ENCODE measurements at regions not wholly inside any gene's neighbourhood (a gene's known extent, or its start where the extent isn't known, plus 50 kb on each side); places are given as distances from the start of the nearest gene placed in this dataset.
"Not testable (repeated sequence)": the region's sequence is repeated elsewhere in the genome, so short reads cannot be mapped to it uniquely, and the experiment has no call there.

GRCh38 chr7:104074529-104074928, 85.1 kb upstream of the RELN start:
- Histone ChIP-seq H3K4me1 (ENCODE audit: insufficient read depth, insufficient read length) (no peaks in the 10 kb centered on the region), H3K27me3 (ENCODE audit: insufficient read depth, insufficient read length) (no peaks in the 10 kb centered on the region), H3K9ac (ENCODE audit: insufficient read length, low read depth) (no peak overlapping the region), H3K9me3 (ENCODE audit: insufficient read depth, low read length) (peaks cover 8% of the 10 kb centered on the region; the same call in 1 of the 2 replicates), H3K4me3 (ENCODE audit: insufficient read length, low read depth) (no peak overlapping the region), H3K36me3 (ENCODE audit: insufficient read depth, insufficient read length, low read length) (no peaks in the 10 kb centered on the region)
- DNase-seq (ENCODE audit: low read depth, low spot score) = no peak
- TF ChIP-seq SUZ12 (IDR thresholded peaks at IDR 0.05; ENCODE audit: extremely low read depth, insufficient read depth, insufficient read length) (no peak), ZNF274 (IDR thresholded peaks at IDR 0.05; ENCODE audit: low read depth, low read length) (no peak), YY1 (IDR thresholded peaks at IDR 0.05; ENCODE audit: insufficient read depth, insufficient read length) (no peak)

- H3K36me3 ChIP-seq (ENCODE audit: insufficient read depth, insufficient read length, low read length); H3K9ac ChIP-seq (ENCODE audit: insufficient read length, low read depth); H3K4me1 ChIP-seq (ENCODE audit: insufficient read depth, insufficient read length); H3K27me3 ChIP-seq (ENCODE audit: insufficient read depth, insufficient read length); DNase-seq (ENCODE audit: low read depth, low spot score); H3K4me3 ChIP-seq (ENCODE audit: insufficient read length, low read depth): not testable (repeated sequence)
- peaks cover 13% of the 10 kb centered on the region; the same call in 1 of the 2 replicates for H3K9me3 ChIP-seq (ENCODE audit: insufficient read depth, low read length)
These were observed 82.2 kb upstream of the RELN start for GRCh38 chr7:104071641-104072040.

- Histone ChIP-seq H3K4me3 (ENCODE audit: insufficient read length, low read depth) (no peak overlapping the region), H3K27me3 (ENCODE audit: insufficient read depth, insufficient read length) (no peaks in the 10 kb centered on the region), H3K9ac (ENCODE audit: insufficient read length, low read depth) (no peak overlapping the region), H3K9me3 (ENCODE audit: insufficient read depth, low read length) (peaks cover 8% of the 10 kb centered on the region; the same call in 1 of the 2 replicates), H3K36me3 (ENCODE audit: insufficient read depth, insufficient read length, low read length) (no peaks in the 10 kb centered on the region), H3K4me1 (ENCODE audit: insufficient read depth, insufficient read length) (no peaks in the 10 kb centered on the region)
- no peak for DNase-seq (ENCODE audit: low read depth, low spot score)
- TF ChIP-seq YY1 (IDR thresholded peaks at IDR 0.05; ENCODE audit: insufficient read depth, insufficient read length) = no peak
- no peak for TF ChIP-seq ZNF274 (IDR thresholded peaks at IDR 0.05; ENCODE audit: low read depth, low read length)
- no peak for TF ChIP-seq SUZ12 (IDR thresholded peaks at IDR 0.05; ENCODE audit: extremely low read depth, insufficient read depth, insufficient read length)
These were observed 76.0 kb upstream of the RELN start for GRCh38 chr7:104065491-104065890.

- Histone ChIP-seq H3K9me3 (ENCODE audit: insufficient read depth, low read length) (peaks cover 6% of the 10 kb centered on the region; the same call in 1 of the 2 replicates), H3K4me3 (ENCODE audit: insufficient read length, low read depth) (no peak overlapping the region), H3K9ac (ENCODE audit: insufficient read length, low read depth) (no peak overlapping the region), H3K36me3 (ENCODE audit: insufficient read depth, insufficient read length, low read length) (no peaks in the 10 kb centered on the region), H3K4me1 (ENCODE audit: insufficient read depth, insufficient read length) (no peaks in the 10 kb centered on the region), H3K27me3 (ENCODE audit: insufficient read depth, insufficient read length) (no peaks in the 10 kb centered on the region)
- no peak for DNase-seq (ENCODE audit: low read depth, low spot score)
- no peak for TF ChIP-seq YY1 (IDR thresholded peaks at IDR 0.05; ENCODE audit: insufficient read depth, insufficient read length)
- TF ChIP-seq SUZ12 (IDR thresholded peaks at IDR 0.05; ENCODE audit: extremely low read depth, insufficient read depth, insufficient read length) = no peak
- no peak for TF ChIP-seq ZNF274 (IDR thresholded peaks at IDR 0.05; ENCODE audit: low read depth, low read length)
These were observed 75.5 kb upstream of the RELN start for GRCh38 chr7:104064969-104065387.

GRCh38 chr7:104063797-104064196, 74.3 kb upstream of the RELN start:
- DNase-seq (ENCODE audit: low read depth, low spot score); H3K4me3 ChIP-seq (ENCODE audit: insufficient read length, low read depth); H3K36me3 ChIP-seq (ENCODE audit: insufficient read depth, insufficient read length, low read length); H3K9me3 ChIP-seq (ENCODE audit: insufficient read depth, low read length); H3K9ac ChIP-seq (ENCODE audit: insufficient read length, low read depth); H3K27me3 ChIP-seq (ENCODE audit: insufficient read depth, insufficient read length); H3K4me1 ChIP-seq (ENCODE audit: insufficient read depth, insufficient read length): not testable (repeated sequence)

- Histone ChIP-seq H3K9ac (ENCODE audit: insufficient read length, low read depth) (no peak overlapping the region), H3K4me1 (ENCODE audit: insufficient read depth, insufficient read length) (no peaks in the 10 kb centered on the region), H3K4me3 (ENCODE audit: insufficient read length, low read depth) (no peak overlapping the region), H3K27me3 (ENCODE audit: insufficient read depth, insufficient read length) (no peaks in the 10 kb centered on the region), H3K9me3 (ENCODE audit: insufficient read depth, low read length) (no peaks in the 10 kb centered on the region), H3K36me3 (ENCODE audit: insufficient read depth, insufficient read length, low read length) (no peaks in the 10 kb centered on the region)
- TF ChIP-seq YY1 (IDR thresholded peaks at IDR 0.05; ENCODE audit: insufficient read depth, insufficient read length) = no peak
- TF ChIP-seq SUZ12 (IDR thresholded peaks at IDR 0.05; ENCODE audit: extremely low read depth, insufficient read depth, insufficient read length) = no peak
- no peak for TF ChIP-seq ZNF274 (IDR thresholded peaks at IDR 0.05; ENCODE audit: low read depth, low read length)
- DNase-seq (ENCODE audit: low read depth, low spot score) = no peak
These were observed 72.2 kb upstream of the RELN start for GRCh38 chr7:104061652-104062051.

GRCh38 chr7:104059837-104060236, 70.4 kb upstream of the RELN start:
- not testable (repeated sequence) for H3K4me3 ChIP-seq (ENCODE audit: insufficient read length, low read depth); H3K9me3 ChIP-seq (ENCODE audit: insufficient read depth, low read length); H3K4me1 ChIP-seq (ENCODE audit: insufficient read depth, insufficient read length); DNase-seq (ENCODE audit: low read depth, low spot score); H3K27me3 ChIP-seq (ENCODE audit: insufficient read depth, insufficient read length); H3K36me3 ChIP-seq (ENCODE audit: insufficient read depth, insufficient read length, low read length); H3K9ac ChIP-seq (ENCODE audit: insufficient read length, low read depth)

- Histone ChIP-seq H3K4me3 (ENCODE audit: insufficient read length, low read depth) (no peak overlapping the region), H3K9ac (ENCODE audit: insufficient read length, low read depth) (no peak overlapping the region), H3K27me3 (ENCODE audit: insufficient read depth, insufficient read length) (no peaks in the 10 kb centered on the region), H3K4me1 (ENCODE audit: insufficient read depth, insufficient read length) (no peaks in the 10 kb centered on the region), H3K9me3 (ENCODE audit: insufficient read depth, low read length) (no peaks in the 10 kb centered on the region), H3K36me3 (ENCODE audit: insufficient read depth, insufficient read length, low read length) (no peaks in the 10 kb centered on the region)
- TF ChIP-seq YY1 (IDR thresholded peaks at IDR 0.05; ENCODE audit: insufficient read depth, insufficient read length) = no peak
- no peak for TF ChIP-seq SUZ12 (IDR thresholded peaks at IDR 0.05; ENCODE audit: extremely low read depth, insufficient read depth, insufficient read length)
- TF ChIP-seq ZNF274 (IDR thresholded peaks at IDR 0.05; ENCODE audit: low read depth, low read length) = no peak
- no peak for DNase-seq (ENCODE audit: low read depth, low spot score)
These were observed 69.6 kb upstream of the RELN start for GRCh38 chr7:104059103-104059502.
